Mammary epithelial cell (primary cell): ENCODE measurements at regions not wholly inside any gene's neighbourhood (a gene's known extent, or its start where the extent isn't known, plus 50 kb on each side); places are given as distances from the start of the nearest gene placed in this dataset.

Source experiments
- EZH2 ChIP-seq: IDR thresholded peaks from 2 replicates; pipeline ENCODE4 v1.6.1; 2012; ENCODE audit warnings: low read length, inconsistent platforms, borderline replicate concordance
- TF ChIP-seq, protein P1 (sequence below), 2 donors: IDR thresholded peaks in 1 of 2; conservative IDR thresholded peaks in 1 of 2; 2 replicates each; pipeline ENCODE4 v1.5.1; 2011 to 2012; ENCODE audit warnings: inconsistent platforms in 2 of 2, low read length in 2 of 2, mild to moderate bottlenecking in 2 of 2, control low read depth in 1 of 2, low read depth in 1 of 2; ENCODE audit not compliant: insufficient read depth in 1 of 2; ENCODE audit errors: extremely low read depth in 1 of 2

DNA sequence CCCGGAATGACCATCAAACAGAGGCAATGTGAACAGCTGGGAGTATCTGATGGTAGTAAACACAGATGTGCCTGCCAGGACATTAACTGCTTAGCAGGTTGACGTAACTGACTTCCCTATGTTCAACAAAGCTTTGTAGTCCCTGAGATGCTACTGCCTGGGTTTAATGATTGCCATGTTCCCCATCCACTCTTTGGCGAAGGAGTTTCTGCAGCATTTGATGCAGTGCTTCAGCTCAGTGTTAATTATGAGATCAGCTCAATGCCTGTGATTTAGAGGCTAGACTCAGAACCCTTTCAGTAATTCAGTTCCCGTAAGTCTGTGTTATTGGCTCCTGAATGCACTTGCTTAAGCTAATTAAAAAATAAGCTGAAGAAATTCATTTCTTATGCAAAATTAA lies 547.3 kb upstream of the ZNF608 start:
- TF ChIP-seq, protein P1, sequence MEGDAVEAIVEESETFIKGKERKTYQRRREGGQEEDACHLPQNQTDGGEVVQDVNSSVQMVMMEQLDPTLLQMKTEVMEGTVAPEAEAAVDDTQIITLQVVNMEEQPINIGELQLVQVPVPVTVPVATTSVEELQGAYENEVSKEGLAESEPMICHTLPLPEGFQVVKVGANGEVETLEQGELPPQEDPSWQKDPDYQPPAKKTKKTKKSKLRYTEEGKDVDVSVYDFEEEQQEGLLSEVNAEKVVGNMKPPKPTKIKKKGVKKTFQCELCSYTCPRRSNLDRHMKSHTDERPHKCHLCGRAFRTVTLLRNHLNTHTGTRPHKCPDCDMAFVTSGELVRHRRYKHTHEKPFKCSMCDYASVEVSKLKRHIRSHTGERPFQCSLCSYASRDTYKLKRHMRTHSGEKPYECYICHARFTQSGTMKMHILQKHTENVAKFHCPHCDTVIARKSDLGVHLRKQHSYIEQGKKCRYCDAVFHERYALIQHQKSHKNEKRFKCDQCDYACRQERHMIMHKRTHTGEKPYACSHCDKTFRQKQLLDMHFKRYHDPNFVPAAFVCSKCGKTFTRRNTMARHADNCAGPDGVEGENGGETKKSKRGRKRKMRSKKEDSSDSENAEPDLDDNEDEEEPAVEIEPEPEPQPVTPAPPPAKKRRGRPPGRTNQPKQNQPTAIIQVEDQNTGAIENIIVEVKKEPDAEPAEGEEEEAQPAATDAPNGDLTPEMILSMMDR (conservative IDR thresholded peaks at IDR 0.05 in 1 of 2, IDR thresholded peaks at IDR 0.05 in 1 of 2; ENCODE audit: extremely low read depth in 1 of 2, insufficient read depth in 1 of 2, low read depth in 1 of 2, low read length in 2 of 2), result no peak
- TF ChIP-seq EZH2, result no peak
